Fibroblast of lung (primary cell): ENCODE measurements at regions not wholly inside any gene's neighbourhood (a gene's known extent, or its start where the extent isn't known, plus 50 kb on each side); places are given as distances from the start of the nearest gene placed in this dataset.

Source experiments
- DNase-seq, 2 donors: peaks; one replicate each; pipeline versions ENCODE4 v3.0.0 to v3.0.0-alpha.2; 2010; ENCODE audit warnings: low read depth in 2 of 2
- H2AFZ ChIP-seq: 2 replicates; pipeline ENCODE4 v1.5.1; 2012; ENCODE audit warnings: low read length, control low read depth, inconsistent platforms
- H3K27ac ChIP-seq: 2 replicates; pipeline ENCODE4 v1.5.1; 2011; ENCODE audit warnings: low read length, control low read depth; ENCODE audit not compliant: insufficient read depth
- H3K27me3 ChIP-seq: 2 replicates; pipeline ENCODE4 v1.5.1; 2011; ENCODE audit warnings: mild to moderate bottlenecking, low read length; ENCODE audit not compliant: control insufficient read depth, insufficient read depth
- H3K36me3 ChIP-seq: 2 replicates; pipeline ENCODE4 v1.5.1; 2011; ENCODE audit warnings: low read length; ENCODE audit not compliant: control insufficient read depth, insufficient read depth
- H3K4me1 ChIP-seq: 2 replicates; pipeline ENCODE4 v1.5.1; 2011; ENCODE audit warnings: low read length; ENCODE audit not compliant: control insufficient read depth, insufficient read depth; ENCODE audit errors: extremely low read depth
- H3K4me2 ChIP-seq: 2 replicates; pipeline ENCODE4 v1.5.1; 2011; ENCODE audit warnings: low read length, control low read depth; ENCODE audit not compliant: insufficient read depth; ENCODE audit errors: extremely low read depth
- H3K4me3 ChIP-seq, 4 experiments: fragments of 200-600 bp in 1 of 4; sonication (generic) in 1 of 4; replicated peaks in 1 of 4; 2 replicates each; pipeline ENCODE4 v1.5.1; 2011 to 2016; ENCODE audit warnings: low read length in 4 of 4, low read depth in 3 of 4, mild to moderate bottlenecking in 3 of 4, control low read depth in 2 of 4, inconsistent platforms in 1 of 4, mixed read lengths in 1 of 4; ENCODE audit not compliant: insufficient read depth in 1 of 4; ENCODE audit errors: control extremely low read depth in 1 of 4
- H3K79me2 ChIP-seq: 2 replicates; pipeline ENCODE4 v1.5.1; 2012; ENCODE audit warnings: mild to moderate bottlenecking, low read length, inconsistent platforms; ENCODE audit not compliant: control insufficient read depth, insufficient read depth
- H3K9ac ChIP-seq: 2 replicates; pipeline ENCODE4 v1.5.1; 2011; ENCODE audit warnings: mild to moderate bottlenecking, low read length, control low read depth; ENCODE audit not compliant: insufficient read depth
- H3K9me3 ChIP-seq: 2 replicates; pipeline ENCODE4 v1.5.1; 2012; ENCODE audit warnings: low read depth, low read length; ENCODE audit not compliant: control insufficient read depth, insufficient read depth
- H4K20me1 ChIP-seq: 2 replicates; pipeline ENCODE4 v1.5.1; 2011; ENCODE audit warnings: low read length; ENCODE audit not compliant: control insufficient read depth, insufficient read depth; ENCODE audit errors: extremely low read depth
- CTCF ChIP-seq, 2 donors: IDR thresholded peaks in 1 of 2; conservative IDR thresholded peaks in 1 of 2; 1 replicate in 1 of 2; 2 replicates in 1 of 2; pipeline ENCODE4 v1.5.1; 2011 to 2012; ENCODE audit warnings: low read length in 2 of 2, control low read depth in 1 of 2, inconsistent platforms in 1 of 2, low read depth in 1 of 2, mild to moderate bottlenecking in 1 of 2
- EZH2 ChIP-seq: IDR thresholded peaks from 2 replicates; pipeline ENCODE4 v1.5.1; 2012; ENCODE audit warnings: low read length, control low read depth, mild to moderate bottlenecking; ENCODE audit errors: missing control alignments

- H3K4me3 ChIP-seq: no peak overlapping the region
- TF ChIP-seq EZH2: no peak
- TF ChIP-seq CTCF (conservative IDR thresholded peaks at IDR 0.05 in 1 of 2, IDR thresholded peaks at IDR 0.05 in 1 of 2; ENCODE audit: low read depth in 1 of 2, low read length in 2 of 2): no peak
- H3K79me2 ChIP-seq: no peaks in the 10 kb centered on the region
- no peak overlapping the region for H2AFZ ChIP-seq
- no peaks in the 10 kb centered on the region for H3K27me3 ChIP-seq
- H3K9me3 ChIP-seq: no peaks in the 10 kb centered on the region
- H3K4me2 ChIP-seq: no peak overlapping the region
- H3K36me3 ChIP-seq: no peaks in the 10 kb centered on the region
- DNase-seq: peak in 1 of 2 donors; percentile 26
- no peak overlapping the region for H3K9ac ChIP-seq
- no peak overlapping the region for H3K27ac ChIP-seq
- no peaks in the 10 kb centered on the region for H3K4me1 ChIP-seq
- no peaks in the 10 kb centered on the region for H4K20me1 ChIP-seq
These were observed 1996.2 kb upstream of the PIK3C3 start for GRCh38 chr18:39958876-39959275.

- Histone ChIP-seq H3K4me2 (no peak overlapping the region), H3K9ac (no peak overlapping the region), H3K4me3 (no peak overlapping the region), H3K4me1 (no peaks in the 10 kb centered on the region), H2AFZ (no peak overlapping the region), H3K27me3 (no peaks in the 10 kb centered on the region), H3K36me3 (no peaks in the 10 kb centered on the region), H3K79me2 (no peaks in the 10 kb centered on the region), H4K20me1 (no peaks in the 10 kb centered on the region), H3K27ac (no peak overlapping the region), H3K9me3 (no peaks in the 10 kb centered on the region)
- no peak for DNase-seq
- TF ChIP-seq CTCF (conservative IDR thresholded peaks at IDR 0.05 in 1 of 2, IDR thresholded peaks at IDR 0.05 in 1 of 2; ENCODE audit: low read depth in 1 of 2, low read length in 2 of 2) (no peak), EZH2 (no peak)
These were observed 2002.2 kb upstream of the PIK3C3 start for GRCh38 chr18:39952816-39953215.

- Histone ChIP-seq H2AFZ (no peak overlapping the region), H3K9me3 (no peaks in the 10 kb centered on the region), H3K79me2 (no peaks in the 10 kb centered on the region), H3K9ac (no peak overlapping the region), H3K27ac (no peak overlapping the region), H3K4me3 (no peak overlapping the region), H3K4me2 (no peak overlapping the region), H3K36me3 (no peaks in the 10 kb centered on the region), H3K27me3 (no peaks in the 10 kb centered on the region), H4K20me1 (no peaks in the 10 kb centered on the region), H3K4me1 (no peaks in the 10 kb centered on the region)
- TF ChIP-seq CTCF (conservative IDR thresholded peaks at IDR 0.05 in 1 of 2, IDR thresholded peaks at IDR 0.05 in 1 of 2; ENCODE audit: low read depth in 1 of 2, low read length in 2 of 2): no peak
- no peak for TF ChIP-seq EZH2
- DNase-seq: peak; percentile 27 to 64
These were observed 2003.8 kb upstream of the PIK3C3 start for GRCh38 chr18:39951142-39951720.
